ENCODE measurements at regions not wholly inside any gene's neighbourhood (a gene's known extent, or its start where the extent isn't known, plus 50 kb on each side); places are given as distances from the start of the nearest gene placed in this dataset.

- no peak overlapping the region for H3K4me2 ChIP-seq
- H2AFZ ChIP-seq, result no peak overlapping the region
- no peaks in the 10 kb centered on the region for H3K79me2 ChIP-seq
- no peak overlapping the region for H3K27ac ChIP-seq
- WGBS (ENCODE audit: low lambda C conversion rate, missing lambda C conversion rate), result 74% methylated on average over 9 of the region's 9 CpGs
- H3K4me1 ChIP-seq (ENCODE audit: insufficient read depth), result no peaks in the 10 kb centered on the region
- H3K9me2 ChIP-seq (replicated peaks; ENCODE audit: insufficient read depth), result no peaks in the 10 kb centered on the region
- H3K36me3 ChIP-seq (replicated peaks; ENCODE audit: insufficient read depth, low read depth), result no peaks in the 10 kb centered on the region
- no peaks in the 10 kb centered on the region for H4K20me1 ChIP-seq (ENCODE audit: insufficient read depth, poor library complexity, severe bottlenecking)
- H3K9me3 ChIP-seq (ENCODE audit: low read depth), result no peaks in the 10 kb centered on the region
- H3K27me3 ChIP-seq, result no peaks in the 10 kb centered on the region
- TF ChIP-seq CTCF (IDR thresholded peaks at IDR 0.05; ENCODE audit: poor library complexity), result no peak
- TF ChIP-seq EZH2phosphoT487 (IDR thresholded peaks at IDR 0.05; ENCODE audit: low read depth, severe bottlenecking, unreplicated experiment), result no peak
- TF ChIP-seq EZH2 (IDR thresholded peaks at IDR 0.05; ENCODE audit: borderline replicate concordance), result no peak
- no peak for DNase-seq (ENCODE audit: low spot score)
- H3K4me3 ChIP-seq, result no peak overlapping the region
Observed at GRCh38 chr5:167642779-167643517, 648.5 kb upstream of the WWC1 start.

GRCh38 chr5:167643631-167644280, 647.7 kb upstream of the WWC1 start:
- no peak for TF ChIP-seq EZH2 (IDR thresholded peaks at IDR 0.05; ENCODE audit: borderline replicate concordance)
- no peak for TF ChIP-seq EZH2phosphoT487 (IDR thresholded peaks at IDR 0.05; ENCODE audit: low read depth, severe bottlenecking, unreplicated experiment)
- no peak for TF ChIP-seq CTCF (IDR thresholded peaks at IDR 0.05; ENCODE audit: poor library complexity)
- Histone ChIP-seq H3K79me2 (no peaks in the 10 kb centered on the region), H3K4me1 (ENCODE audit: insufficient read depth) (no peaks in the 10 kb centered on the region), H3K4me2 (no peak overlapping the region), H3K9me2 (replicated peaks; ENCODE audit: insufficient read depth) (no peaks in the 10 kb centered on the region), H3K36me3 (replicated peaks; ENCODE audit: insufficient read depth, low read depth) (no peaks in the 10 kb centered on the region), H3K4me3 (no peak overlapping the region), H3K27me3 (no peaks in the 10 kb centered on the region), H2AFZ (no peak overlapping the region), H3K9me3 (ENCODE audit: low read depth) (no peaks in the 10 kb centered on the region), H3K27ac (no peak overlapping the region), H4K20me1 (ENCODE audit: insufficient read depth, poor library complexity, severe bottlenecking) (no peaks in the 10 kb centered on the region)
- 85% methylated on average over 3 of the region's 3 CpGs for WGBS (ENCODE audit: low lambda C conversion rate, missing lambda C conversion rate)
- DNase-seq (ENCODE audit: low spot score), result no peak

GRCh38 chr5:167644619-167645018, 646.8 kb upstream of the WWC1 start:
- Histone ChIP-seq H3K4me1 (ENCODE audit: insufficient read depth) (no peaks in the 10 kb centered on the region), H3K79me2 (no peaks in the 10 kb centered on the region), H3K9me3 (ENCODE audit: low read depth) (no peaks in the 10 kb centered on the region), H4K20me1 (ENCODE audit: insufficient read depth, poor library complexity, severe bottlenecking) (no peaks in the 10 kb centered on the region), H3K4me3 (no peak overlapping the region), H3K27ac (no peak overlapping the region), H3K9me2 (replicated peaks; ENCODE audit: insufficient read depth) (no peaks in the 10 kb centered on the region), H3K4me2 (no peak overlapping the region), H3K36me3 (replicated peaks; ENCODE audit: insufficient read depth, low read depth) (no peaks in the 10 kb centered on the region), H2AFZ (no peak overlapping the region), H3K27me3 (no peaks in the 10 kb centered on the region)
- no peak for DNase-seq (ENCODE audit: low spot score)
- 94% methylated on average over 2 of the region's 2 CpGs for WGBS (ENCODE audit: low lambda C conversion rate, missing lambda C conversion rate)
- TF ChIP-seq CTCF (IDR thresholded peaks at IDR 0.05; ENCODE audit: poor library complexity), result no peak
- TF ChIP-seq EZH2 (IDR thresholded peaks at IDR 0.05; ENCODE audit: borderline replicate concordance), result no peak
- TF ChIP-seq EZH2phosphoT487 (IDR thresholded peaks at IDR 0.05; ENCODE audit: low read depth, severe bottlenecking, unreplicated experiment), result no peak

Data from hepatocyte (in vitro differentiated cells).